ENCODE measurements at regions not wholly inside any gene's neighbourhood (a gene's known extent, or its start where the extent isn't known, plus 50 kb on each side); places are given as distances from the start of the nearest gene placed in this dataset.
"Not testable (repeated sequence)": the region's sequence is repeated elsewhere in the genome, so short reads cannot be mapped to it uniquely, and the experiment has no call there.

GRCh38 chr13:18971576-18972219, 209.9 kb downstream of the TUBA3C start:
- ATAC-seq (no peak), DNase-seq (no peak)
- WGBS, 2 donors, result 69 to 75% methylated on average over 3 to 4 of the region's 4 CpGs
- Histone ChIP-seq H3K9me3 (no peaks in the 10 kb centered on the region), H3K27ac (no peak overlapping the region), H3K36me3 (replicated peaks in 1 of 2; ENCODE audit: insufficient read depth in 1 of 2, low read depth in 2 of 2) (no peaks in the 10 kb centered on the region), H3K4me1 (no peaks in the 10 kb centered on the region), H3K27me3 (no peaks in the 10 kb centered on the region), H3K4me3 (no peak overlapping the region)
- intact Hi-C loops (cut with DNase I), result no loop called here
- TF ChIP-seq POLR2A (IDR thresholded peaks at IDR 0.05), result no peak
- no peak for TF ChIP-seq CTCF (IDR thresholded peaks at IDR 0.05)

- no peak for DNase-seq
Observed at GRCh38 chr13:18965347-18965855, 216.2 kb downstream of the TUBA3C start.

GRCh38 chr13:18964942-18965341, 216.7 kb downstream of the TUBA3C start:
- Histone ChIP-seq H3K27me3 (no peaks in the 10 kb centered on the region), H3K36me3 (replicated peaks in 1 of 2; ENCODE audit: insufficient read depth in 1 of 2, low read depth in 2 of 2) (no peaks in the 10 kb centered on the region), H3K4me1 (no peaks in the 10 kb centered on the region), H3K4me3 (no peak overlapping the region), H3K27ac (no peak overlapping the region), H3K9me3 (no peaks in the 10 kb centered on the region)
- no peak for TF ChIP-seq POLR2A (IDR thresholded peaks at IDR 0.05)
- TF ChIP-seq CTCF (IDR thresholded peaks at IDR 0.05), result no peak
- ATAC-seq (no peak), DNase-seq (no peak)
- WGBS, 2 donors, result 58 to 72% methylated on average over 5 to 11 of the region's 11 CpGs
- intact Hi-C loops (cut with DNase I), result no loop called here

More at GRCh38 chr13:18965347-18965855, 216.2 kb downstream of the TUBA3C start:
- Histone ChIP-seq H3K4me1 (no peaks in the 10 kb centered on the region), H3K4me3 (no peak overlapping the region), H3K27me3 (no peaks in the 10 kb centered on the region), H3K27ac (no peak overlapping the region), H3K9me3 (no peaks in the 10 kb centered on the region), H3K36me3 (replicated peaks in 1 of 2; ENCODE audit: insufficient read depth in 1 of 2, low read depth in 2 of 2) (no peaks in the 10 kb centered on the region)
- TF ChIP-seq CTCF (IDR thresholded peaks at IDR 0.05) (no peak), POLR2A (IDR thresholded peaks at IDR 0.05) (no peak)
- WGBS, 2 donors, result 55 to 62% methylated on average over 2 to 14 of the region's 14 CpGs
- ATAC-seq, result no peak
- intact Hi-C loops (cut with DNase I), result no loop called here

GRCh38 chr13:18963684-18964083, 217.9 kb downstream of the TUBA3C start:
- H3K27ac ChIP-seq; H3K4me1 ChIP-seq; H3K9me3 ChIP-seq; ATAC-seq; H3K4me3 ChIP-seq; H3K36me3 ChIP-seq (replicated peaks in 1 of 2; ENCODE audit: insufficient read depth in 1 of 2, low read depth in 2 of 2); H3K27me3 ChIP-seq; DNase-seq; intact Hi-C loops (cut with DNase I): not testable (repeated sequence)
- WGBS, 2 donors, result 54 to 58% methylated on average over 10 of the region's 10 CpGs

GRCh38 chr13:18962168-18962734, 219.4 kb downstream of the TUBA3C start:
- ATAC-seq (no peak), DNase-seq (no peak)
- Histone ChIP-seq H3K4me3 (no peak overlapping the region), H3K27me3 (no peaks in the 10 kb centered on the region), H3K27ac (no peak overlapping the region), H3K36me3 (replicated peaks in 1 of 2; ENCODE audit: insufficient read depth in 1 of 2, low read depth in 2 of 2) (no peaks in the 10 kb centered on the region), H3K4me1 (no peaks in the 10 kb centered on the region), H3K9me3 (peaks cover 0 to 15% (median 3%) of the 10 kb centered on the region in 3 donors)
- intact Hi-C loops (cut with DNase I), result no loop called here
- 77 to 80% methylated on average over 1 to 16 of the region's 16 CpGs for WGBS, 2 donors
- TF ChIP-seq CTCF (IDR thresholded peaks at IDR 0.05) (no peak), POLR2A (IDR thresholded peaks at IDR 0.05) (no peak)
